ENCODE measurements at regions not wholly inside any gene's neighbourhood (a gene's known extent, or its start where the extent isn't known, plus 50 kb on each side); places are given as distances from the start of the nearest gene placed in this dataset.

DNA sequence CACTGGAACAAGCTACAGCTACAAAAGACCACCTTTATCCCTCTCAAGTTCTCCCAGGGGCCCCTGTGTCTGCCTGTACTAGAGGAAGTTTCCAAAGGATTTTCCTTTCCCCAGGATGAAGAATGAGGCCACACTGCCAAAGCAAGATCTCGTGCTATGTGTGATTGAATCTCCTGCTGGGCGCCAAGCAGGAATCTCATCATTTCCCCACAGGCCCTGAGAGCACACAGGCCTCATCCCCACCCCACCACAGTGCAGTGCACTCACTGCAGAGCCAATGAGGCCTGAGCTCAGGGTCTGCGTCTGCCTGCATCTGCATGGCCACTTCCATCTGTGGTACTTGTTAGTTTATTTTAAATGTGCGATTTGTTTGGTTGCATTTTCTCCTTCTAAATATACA, 387.4 kb upstream of the ASIC2 start:
- TF ChIP-seq TCF12 (IDR thresholded peaks at IDR 0.05; ENCODE audit: low read depth), result no peak
- no peak for TF ChIP-seq EGR1 (IDR thresholded peaks at IDR 0.05)
- TF ChIP-seq, protein P1, sequence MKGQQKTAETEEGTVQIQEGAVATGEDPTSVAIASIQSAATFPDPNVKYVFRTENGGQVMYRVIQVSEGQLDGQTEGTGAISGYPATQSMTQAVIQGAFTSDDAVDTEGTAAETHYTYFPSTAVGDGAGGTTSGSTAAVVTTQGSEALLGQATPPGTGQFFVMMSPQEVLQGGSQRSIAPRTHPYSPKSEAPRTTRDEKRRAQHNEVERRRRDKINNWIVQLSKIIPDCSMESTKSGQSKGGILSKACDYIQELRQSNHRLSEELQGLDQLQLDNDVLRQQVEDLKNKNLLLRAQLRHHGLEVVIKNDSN (IDR thresholded peaks at IDR 0.05), result no peak
- no peak for TF ChIP-seq RAD21 (IDR thresholded peaks at IDR 0.05; ENCODE audit: low read depth)
- TF ChIP-seq ZBTB7A (IDR thresholded peaks at IDR 0.05; ENCODE audit: low read depth), result no peak
- TF ChIP-seq CREB1 (IDR thresholded peaks at IDR 0.05; ENCODE audit: low read depth), result no peak
- TF ChIP-seq REST (IDR thresholded peaks at IDR 0.05; ENCODE audit: low read depth), result no peak
- no peak for TF ChIP-seq EP300 (IDR thresholded peaks at IDR 0.05; ENCODE audit: borderline replicate concordance)
- TF ChIP-seq CEBPB (IDR thresholded peaks at IDR 0.05), result no peak
- TF ChIP-seq TEAD4 (IDR thresholded peaks at IDR 0.05), result no peak
- TF ChIP-seq, protein P2, sequence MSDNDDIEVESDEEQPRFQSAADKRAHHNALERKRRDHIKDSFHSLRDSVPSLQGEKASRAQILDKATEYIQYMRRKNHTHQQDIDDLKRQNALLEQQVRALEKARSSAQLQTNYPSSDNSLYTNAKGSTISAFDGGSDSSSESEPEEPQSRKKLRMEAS (IDR thresholded peaks at IDR 0.05), result no peak
- no peak for TF ChIP-seq TAF1 (IDR thresholded peaks at IDR 0.05; ENCODE audit: low read depth)
- TF ChIP-seq YY1 (IDR thresholded peaks at IDR 0.05; ENCODE audit: low read depth), result no peak
- no peak for TF ChIP-seq NFIC (IDR thresholded peaks at IDR 0.05)
- TF ChIP-seq FOXM1 (IDR thresholded peaks at IDR 0.05; ENCODE audit: borderline replicate concordance, low read depth), result no peak

DNA sequence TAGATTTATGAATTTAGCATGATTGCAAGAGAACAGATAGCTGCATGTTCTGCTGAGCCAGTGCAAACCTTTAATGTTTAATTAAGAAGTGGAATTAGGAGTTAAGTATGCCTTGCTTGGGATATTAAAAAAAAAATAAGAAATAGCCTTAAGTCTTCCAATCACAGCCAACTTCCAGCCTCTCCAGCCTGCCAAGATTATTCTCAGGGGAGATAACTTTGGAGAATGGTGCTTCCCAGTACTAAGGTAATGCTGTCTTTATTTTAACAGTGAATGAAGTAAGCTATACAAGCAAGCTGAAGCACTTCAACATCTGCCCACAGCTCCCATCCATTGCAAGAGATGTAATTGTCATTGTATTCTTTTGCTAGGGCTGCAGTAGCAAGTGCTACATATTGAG, 389.5 kb upstream of the ASIC2 start:
- TF ChIP-seq CEBPB (IDR thresholded peaks at IDR 0.05) (no peak), ZBTB7A (IDR thresholded peaks at IDR 0.05; ENCODE audit: low read depth) (no peak), EGR1 (IDR thresholded peaks at IDR 0.05) (no peak), CREB1 (IDR thresholded peaks at IDR 0.05; ENCODE audit: low read depth) (no peak), RAD21 (IDR thresholded peaks at IDR 0.05; ENCODE audit: low read depth) (no peak), NFIC (IDR thresholded peaks at IDR 0.05) (no peak), EP300 (IDR thresholded peaks at IDR 0.05; ENCODE audit: borderline replicate concordance) (no peak), FOXM1 (IDR thresholded peaks at IDR 0.05; ENCODE audit: borderline replicate concordance, low read depth) (no peak), REST (IDR thresholded peaks at IDR 0.05; ENCODE audit: low read depth) (no peak), TAF1 (IDR thresholded peaks at IDR 0.05; ENCODE audit: low read depth) (no peak), TEAD4 (IDR thresholded peaks at IDR 0.05) (no peak), TCF12 (IDR thresholded peaks at IDR 0.05; ENCODE audit: low read depth) (no peak), YY1 (IDR thresholded peaks at IDR 0.05; ENCODE audit: low read depth) (no peak)
- TF ChIP-seq, protein P2 (IDR thresholded peaks at IDR 0.05), result no peak
- TF ChIP-seq, protein P1 (IDR thresholded peaks at IDR 0.05), result no peak

- no peak for TF ChIP-seq ZBTB7A (IDR thresholded peaks at IDR 0.05; ENCODE audit: low read depth)
- TF ChIP-seq CEBPB (IDR thresholded peaks at IDR 0.05), result no peak
- no peak for TF ChIP-seq YY1 (IDR thresholded peaks at IDR 0.05; ENCODE audit: low read depth)
- no peak for TF ChIP-seq TCF12 (IDR thresholded peaks at IDR 0.05; ENCODE audit: low read depth)
- TF ChIP-seq FOXM1 (IDR thresholded peaks at IDR 0.05; ENCODE audit: borderline replicate concordance, low read depth), result no peak
- TF ChIP-seq, protein P1 (IDR thresholded peaks at IDR 0.05), result no peak
- TF ChIP-seq EP300 (IDR thresholded peaks at IDR 0.05; ENCODE audit: borderline replicate concordance), result no peak
- TF ChIP-seq, protein P2 (IDR thresholded peaks at IDR 0.05), result no peak
- TF ChIP-seq TEAD4 (IDR thresholded peaks at IDR 0.05), result no peak
- no peak for TF ChIP-seq TAF1 (IDR thresholded peaks at IDR 0.05; ENCODE audit: low read depth)
- no peak for TF ChIP-seq CREB1 (IDR thresholded peaks at IDR 0.05; ENCODE audit: low read depth)
- no peak for TF ChIP-seq NFIC (IDR thresholded peaks at IDR 0.05)
- no peak for TF ChIP-seq EGR1 (IDR thresholded peaks at IDR 0.05)
- TF ChIP-seq RAD21 (IDR thresholded peaks at IDR 0.05; ENCODE audit: low read depth), result no peak
- TF ChIP-seq REST (IDR thresholded peaks at IDR 0.05; ENCODE audit: low read depth), result no peak
These were observed 391.6 kb upstream of the ASIC2 start for GRCh38 chr17:33684735-33685134.

All from Ishikawa (cell line).